ENCODE measurements at regions not wholly inside any gene's neighbourhood (a gene's known extent, or its start where the extent isn't known, plus 50 kb on each side); places are given as distances from the start of the nearest gene placed in this dataset.
"Not testable (repeated sequence)": the region's sequence is repeated elsewhere in the genome, so short reads cannot be mapped to it uniquely, and the experiment has no call there.

GRCh38 chr10:44749151-44749550 is 162.0 kb upstream of the TMEM72 start:
- no peaks in the 10 kb centered on the region for H3K4me1 ChIP-seq (ENCODE audit: control insufficient read depth, insufficient read depth, low read length)
- no peak overlapping the region for H3K4me3 ChIP-seq (ENCODE audit: low read length)
- no peak for ATAC-seq
- intact Hi-C loops (cut with DNase I): no loop called here
- WGBS: 92% methylated on average over 8 of the region's 8 CpGs
- no peaks in the 10 kb centered on the region for H3K9me3 ChIP-seq (ENCODE audit: control insufficient read depth, low read length)
- H3K27me3 ChIP-seq (ENCODE audit: control insufficient read depth, insufficient read depth): no peaks in the 10 kb centered on the region
- no peak overlapping the region for H3K27ac ChIP-seq (ENCODE audit: low read length)
- no peak for DNase-seq

GRCh38 chr10:44752451-44753441 is 158.4 kb upstream of the TMEM72 start:
- intact Hi-C loops (cut with DNase I): no loop called here

GRCh38 chr10:44754355-44754754 is 156.8 kb upstream of the TMEM72 start:
- DNase-seq; H3K4me3 ChIP-seq (ENCODE audit: low read length); intact Hi-C loops (cut with DNase I); H3K27ac ChIP-seq (ENCODE audit: low read length); H3K27me3 ChIP-seq (ENCODE audit: control insufficient read depth, insufficient read depth); ATAC-seq; H3K4me1 ChIP-seq (ENCODE audit: control insufficient read depth, insufficient read depth, low read length); H3K9me3 ChIP-seq (ENCODE audit: control insufficient read depth, low read length): not testable (repeated sequence)
- WGBS: 93% methylated on average over 2 of the region's 2 CpGs

More at GRCh38 chr10:44752451-44753441, 158.4 kb upstream of the TMEM72 start:
- Histone ChIP-seq H3K9me3 (ENCODE audit: control insufficient read depth, low read length) (no peaks in the 10 kb centered on the region), H3K4me3 (ENCODE audit: low read length) (no peak overlapping the region), H3K27me3 (ENCODE audit: control insufficient read depth, insufficient read depth) (no peaks in the 10 kb centered on the region), H3K27ac (ENCODE audit: low read length) (no peak overlapping the region), H3K4me1 (ENCODE audit: control insufficient read depth, insufficient read depth, low read length) (no peaks in the 10 kb centered on the region)
- ATAC-seq (peak in 1 of 2 donors; percentile 38), DNase-seq (no peak)
- WGBS: 68% methylated on average over 4 of the region's 4 CpGs

- 75% methylated on average over 4 of the region's 4 CpGs for WGBS
- Histone ChIP-seq H3K4me1 (ENCODE audit: control insufficient read depth, insufficient read depth, low read length) (no peaks in the 10 kb centered on the region), H3K27ac (ENCODE audit: low read length) (no peak overlapping the region), H3K9me3 (ENCODE audit: control insufficient read depth, low read length) (no peaks in the 10 kb centered on the region), H3K4me3 (ENCODE audit: low read length) (no peak overlapping the region), H3K27me3 (ENCODE audit: control insufficient read depth, insufficient read depth) (no peaks in the 10 kb centered on the region)
- intact Hi-C loops (cut with DNase I): no loop called here
- ATAC-seq: no peak
- no peak for DNase-seq
These were observed 155.7 kb upstream of the TMEM72 start for GRCh38 chr10:44755481-44755880.

- no peak overlapping the region for H3K4me3 ChIP-seq (ENCODE audit: low read length)
- DNase-seq (no peak), ATAC-seq (peak in 1 of 2 donors; percentile 20)
- WGBS: 54% methylated on average over 6 of the region's 6 CpGs
- no peaks in the 10 kb centered on the region for H3K4me1 ChIP-seq (ENCODE audit: control insufficient read depth, insufficient read depth, low read length)
- H3K9me3 ChIP-seq (ENCODE audit: control insufficient read depth, low read length): no peaks in the 10 kb centered on the region
- H3K27ac ChIP-seq (ENCODE audit: low read length): no peak overlapping the region
- intact Hi-C loops (cut with DNase I): no loop called here
- H3K27me3 ChIP-seq (ENCODE audit: control insufficient read depth, insufficient read depth): no peaks in the 10 kb centered on the region
These were observed 154.9 kb upstream of the TMEM72 start for GRCh38 chr10:44756216-44756615.

GRCh38 chr10:44757551-44758205 is 153.5 kb upstream of the TMEM72 start:
- no peaks in the 10 kb centered on the region for H3K27me3 ChIP-seq (ENCODE audit: control insufficient read depth, insufficient read depth)
- no peaks in the 10 kb centered on the region for H3K4me1 ChIP-seq (ENCODE audit: control insufficient read depth, insufficient read depth, low read length)
- H3K9me3 ChIP-seq (ENCODE audit: control insufficient read depth, low read length): no peaks in the 10 kb centered on the region
- DNase-seq (no peak), ATAC-seq (no peak)
- 90% methylated on average over 5 of the region's 5 CpGs for WGBS
- intact Hi-C loops (cut with DNase I): no loop called here
- H3K27ac ChIP-seq (ENCODE audit: low read length): no peak overlapping the region
- no peak overlapping the region for H3K4me3 ChIP-seq (ENCODE audit: low read length)

- no peaks in the 10 kb centered on the region for H3K4me1 ChIP-seq (ENCODE audit: control insufficient read depth, insufficient read depth, low read length)
- DNase-seq (no peak), ATAC-seq (no peak)
- no peak overlapping the region for H3K4me3 ChIP-seq (ENCODE audit: low read length)
- H3K27me3 ChIP-seq (ENCODE audit: control insufficient read depth, insufficient read depth): no peaks in the 10 kb centered on the region
- intact Hi-C loops (cut with DNase I): no loop called here
- WGBS: 45% methylated on average over 5 of the region's 5 CpGs
- H3K9me3 ChIP-seq (ENCODE audit: control insufficient read depth, low read length): no peaks in the 10 kb centered on the region
- H3K27ac ChIP-seq (ENCODE audit: low read length): no peak overlapping the region
These were observed 152.0 kb upstream of the TMEM72 start for GRCh38 chr10:44759122-44759521.

GRCh38 chr10:44760513-44760912 is 150.6 kb upstream of the TMEM72 start:
- DNase-seq: no peak
- 78% methylated on average over 1 of the region's 1 CpG for WGBS
- no peaks in the 10 kb centered on the region for H3K27me3 ChIP-seq (ENCODE audit: control insufficient read depth, insufficient read depth)
- no peak for ATAC-seq
- H3K4me3 ChIP-seq (ENCODE audit: low read length): no peak overlapping the region
- no peaks in the 10 kb centered on the region for H3K4me1 ChIP-seq (ENCODE audit: control insufficient read depth, insufficient read depth, low read length)
- no peaks in the 10 kb centered on the region for H3K9me3 ChIP-seq (ENCODE audit: control insufficient read depth, low read length)
- H3K27ac ChIP-seq (ENCODE audit: low read length): no peak overlapping the region
- intact Hi-C loops (cut with DNase I): no loop called here

- no peak for DNase-seq
- no peak for ATAC-seq
- 46% methylated on average over 5 of the region's 5 CpGs for WGBS
- H3K4me1 ChIP-seq (ENCODE audit: control insufficient read depth, insufficient read depth, low read length): no peaks in the 10 kb centered on the region
- no peak overlapping the region for H3K4me3 ChIP-seq (ENCODE audit: low read length)
- intact Hi-C loops (cut with DNase I): no loop called here
- no peak overlapping the region for H3K27ac ChIP-seq (ENCODE audit: low read length)
- no peaks in the 10 kb centered on the region for H3K9me3 ChIP-seq (ENCODE audit: control insufficient read depth, low read length)
- H3K27me3 ChIP-seq (ENCODE audit: control insufficient read depth, insufficient read depth): no peaks in the 10 kb centered on the region
These were observed 150.1 kb upstream of the TMEM72 start for GRCh38 chr10:44761076-44761475.

GRCh38 chr10:44763331-44763730 is 147.8 kb upstream of the TMEM72 start:
- no peak for DNase-seq
- Histone ChIP-seq H3K9me3 (ENCODE audit: control insufficient read depth, low read length) (no peaks in the 10 kb centered on the region), H3K4me1 (ENCODE audit: control insufficient read depth, insufficient read depth, low read length) (no peaks in the 10 kb centered on the region), H3K27me3 (ENCODE audit: control insufficient read depth, insufficient read depth) (no peaks in the 10 kb centered on the region), H3K4me3 (ENCODE audit: low read length) (no peak overlapping the region), H3K27ac (ENCODE audit: low read length) (no peak overlapping the region)
- intact Hi-C loops (cut with DNase I): no loop called here
- WGBS: 66% methylated on average over 3 of the region's 3 CpGs
- ATAC-seq: no peak

- DNase-seq: no peak
- Histone ChIP-seq H3K9me3 (ENCODE audit: control insufficient read depth, low read length) (no peaks in the 10 kb centered on the region), H3K27me3 (ENCODE audit: control insufficient read depth, insufficient read depth) (no peaks in the 10 kb centered on the region), H3K4me3 (ENCODE audit: low read length) (no peak overlapping the region), H3K4me1 (ENCODE audit: control insufficient read depth, insufficient read depth, low read length) (no peaks in the 10 kb centered on the region), H3K27ac (ENCODE audit: low read length) (no peak overlapping the region)
- 83% methylated on average over 1 of the region's 1 CpG for WGBS
- intact Hi-C loops (cut with DNase I): no loop called here
- no peak for ATAC-seq
These were observed 145.8 kb upstream of the TMEM72 start for GRCh38 chr10:44765299-44765698.

All from right cardiac atrium (tissue), 5 donors.